OCI-LY7 (cell line): ENCODE measurements at regions not wholly inside any gene's neighbourhood (a gene's known extent, or its start where the extent isn't known, plus 50 kb on each side); places are given as distances from the start of the nearest gene placed in this dataset.

ENCODE experiments used
- BruUV-seq: library from RNA; stranded (reverse); fragments of 400-500 nt; replicated peaks from 2 replicates; lab custom pipeline; 2021; lab: Mats Ljungman, UMichigan
- CTCF ChIA-PET: fragments of 300-600 bp; sonication (Branson Sonifier 250); formaldehyde crosslinking; loops from one replicate; lab custom pipeline; 2022; ENCODE audit warnings: antibody characterized with exemption; ENCODE audit not compliant: unreplicated experiment; lab: Charles Lee
- POLR2A ChIA-PET: fragments of 300-600 bp; sonication (Branson Sonifier 250); formaldehyde crosslinking; loops from one replicate; lab custom pipeline; 2022; ENCODE audit warnings: antibody characterized with exemption; lab: Charles Lee
- DNase-seq: peaks from one replicate; pipeline ENCODE4 v3.0.0-alpha.2; 2015; ENCODE audit warnings: low spot score
- H2AFZ ChIP-seq: fragments of 200-600 bp; sonication (generic), shearing (Covaris generic); 2 replicates; pipeline ENCODE4 v1.6.1; 2014; ENCODE audit warnings: mild to moderate bottlenecking, antibody characterized with exemption, low read length, moderate library complexity
- H3K27ac ChIP-seq: fragments of 200-600 bp; sonication (generic); 2 replicates; pipeline ENCODE4 v1.5.1; 2014; ENCODE audit warnings: mixed run types, low read depth, mild to moderate bottlenecking, moderate library complexity, low read length, inconsistent platforms; ENCODE audit not compliant: poor library complexity, severe bottlenecking
- H3K36me3 ChIP-seq: fragments of 200-600 bp; sonication (generic); 2 replicates; pipeline ENCODE4 v1.6.1; 2014; ENCODE audit warnings: mild to moderate bottlenecking, antibody characterized with exemption, low read length, moderate library complexity, mixed read lengths; ENCODE audit not compliant: insufficient read depth
- H3K4me1 ChIP-seq: fragments of 200-600 bp; sonication (generic); 2 replicates; pipeline ENCODE4 v1.5.1; 2014; ENCODE audit warnings: mild to moderate bottlenecking, low read length; ENCODE audit not compliant: insufficient read depth, poor library complexity, severe bottlenecking
- H3K4me2 ChIP-seq: fragments of 200-600 bp; sonication (generic); 2 replicates; pipeline ENCODE4 v1.6.1; 2014; ENCODE audit warnings: mild to moderate bottlenecking, low read length
- H3K4me3 ChIP-seq: fragments of 200-600 bp; sonication (generic); 2 replicates; pipeline ENCODE4 v1.5.1; 2014; ENCODE audit warnings: mild to moderate bottlenecking, low read depth, low read length; ENCODE audit not compliant: poor library complexity, severe bottlenecking
- H3K79me2 ChIP-seq: fragments of 200-600 bp; sonication (generic); 2 replicates; pipeline ENCODE4 v1.6.1; 2016; ENCODE audit warnings: low read depth, mild to moderate bottlenecking, low read length, moderate library complexity, mixed read lengths; ENCODE audit not compliant: insufficient read depth
- H3K9me2 ChIP-seq: fragments of 200-600 bp; sonication (generic); 2 replicates; pipeline ENCODE4 v1.6.1; 2016; ENCODE audit warnings: mild to moderate bottlenecking, low read length, mixed read lengths; ENCODE audit not compliant: insufficient read depth
- H3K9me3 ChIP-seq: fragments of 200-600 bp; sonication (generic); 2 replicates; pipeline ENCODE4 v1.6.1; 2014; ENCODE audit warnings: mild to moderate bottlenecking, mixed run types, low read length, mixed read lengths
- H4K20me1 ChIP-seq: fragments of 200-600 bp; sonication (generic); 2 replicates; pipeline ENCODE4 v1.6.1; 2014; ENCODE audit warnings: mild to moderate bottlenecking, antibody characterized with exemption, low read length, moderate library complexity, mixed read lengths; ENCODE audit not compliant: insufficient read depth
- CTCF ChIP-seq: fragments of 200-600 bp; sonication (generic); conservative IDR thresholded peaks from 2 replicates; pipeline ENCODE4 v1.5.1; 2014; ENCODE audit warnings: mild to moderate bottlenecking, antibody characterized with exemption, low read length, moderate library complexity, mixed read lengths
- EZH2phosphoT487 ChIP-seq: fragments of 200-600 bp; sonication (generic); IDR thresholded peaks from 2 replicates; pipeline ENCODE4 v1.6.1; 2018; ENCODE audit warnings: low read depth, borderline replicate concordance, mild to moderate bottlenecking, mixed run types, antibody characterized with exemption, low read length, moderate library complexity, mixed read lengths
- intact Hi-C: fragments of 100-400 bp; cut with micrococcal nuclease; formaldehyde crosslinking; loops from one replicate; pipeline ENCODE4 v1.10.0; 2022; ENCODE audit not compliant: unreplicated experiment

- Histone ChIP-seq H3K9me2 (no peaks in the 10 kb centered on the region), H3K4me2 (no peak overlapping the region), H3K27ac (no peak overlapping the region), H3K4me3 (no peak overlapping the region), H3K36me3 (no peaks in the 10 kb centered on the region), H3K4me1 (no peaks in the 10 kb centered on the region), H4K20me1 (no peaks in the 10 kb centered on the region), H2AFZ (no peak overlapping the region), H3K79me2 (no peaks in the 10 kb centered on the region), H3K9me3 (no peaks in the 10 kb centered on the region)
- BruUV-seq: no TSS peak
- DNase-seq: no peak
- TF ChIP-seq EZH2phosphoT487 (no peak), CTCF (no peak)
- ChIA-PET CTCF (no interaction called here), POLR2A (no interaction called here)
- intact Hi-C loops: no loop called here
Measured at GRCh38 chr5:3288325-3288724, 307.3 kb upstream of the IRX1 start.

- Histone ChIP-seq H3K36me3 (no peaks in the 10 kb centered on the region), H4K20me1 (no peaks in the 10 kb centered on the region)
- BruUV-seq: no TSS peak
Measured at GRCh38 chr5:3287516-3287915, 308.1 kb upstream of the IRX1 start.

GRCh38 chr5:3285621-3286020 is 310.0 kb upstream of the IRX1 start:
- ChIA-PET POLR2A (no interaction called here), CTCF (no interaction called here)
- Histone ChIP-seq H3K4me2 (no peak overlapping the region), H3K9me2 (no peaks in the 10 kb centered on the region), H3K79me2 (no peaks in the 10 kb centered on the region), H3K4me1 (no peaks in the 10 kb centered on the region), H3K27ac (no peak overlapping the region), H3K36me3 (no peaks in the 10 kb centered on the region), H4K20me1 (no peaks in the 10 kb centered on the region), H2AFZ (no peak overlapping the region), H3K4me3 (no peak overlapping the region), H3K9me3 (no peaks in the 10 kb centered on the region)
- BruUV-seq: no TSS peak
- TF ChIP-seq CTCF (no peak), EZH2phosphoT487 (no peak)
- intact Hi-C loops: no loop called here
- no peak for DNase-seq

More at GRCh38 chr5:3287516-3287915, 308.1 kb upstream of the IRX1 start:
- Histone ChIP-seq H3K4me1 (no peaks in the 10 kb centered on the region), H3K27ac (no peak overlapping the region), H3K9me3 (no peaks in the 10 kb centered on the region), H2AFZ (no peak overlapping the region), H3K9me2 (no peaks in the 10 kb centered on the region), H3K4me3 (no peak overlapping the region), H3K4me2 (no peak overlapping the region), H3K79me2 (no peaks in the 10 kb centered on the region)
- intact Hi-C loops: no loop called here
- no peak for DNase-seq
- TF ChIP-seq CTCF (no peak), EZH2phosphoT487 (no peak)
- CTCF ChIA-PET: no interaction called here
- POLR2A ChIA-PET: no interaction called here
